Stomach (tissue), 4 donors: ENCODE measurements at regions not wholly inside any gene's neighbourhood (a gene's known extent, or its start where the extent isn't known, plus 50 kb on each side); places are given as distances from the start of the nearest gene placed in this dataset.

Experiments
- EP300 ChIP-seq: sonication (generic); formaldehyde crosslinking; IDR thresholded peaks from one replicate; pipeline ENCODE4 v1.6.1; 2017; ENCODE audit warnings: antibody characterized with exemption
- POLR2A ChIP-seq, 4 donors: fragments of 450-650 bp; IDR thresholded peaks; one replicate each; pipeline ENCODE4 v1.6.1; 2016; ENCODE audit warnings: antibody characterized with exemption in 4 of 4, control low read depth in 2 of 4, mild to moderate bottlenecking in 1 of 4, moderate library complexity in 1 of 4
- POLR2AphosphoS5 ChIP-seq, 3 donors: sonication (generic); formaldehyde crosslinking; IDR thresholded peaks; one replicate each; pipeline ENCODE4 v1.6.1; 2016; ENCODE audit warnings: antibody characterized with exemption in 3 of 3
- TF ChIP-seq, protein P1 (sequence below), 7 experiments: fragments of 450-650 bp in 4 of 7; fragments of 200-600 bp in 3 of 7; sonication (generic) in 3 of 7; IDR thresholded peaks; one replicate each; pipeline ENCODE4 v1.5.1; 2016 to 2019; ENCODE audit warnings: antibody characterized with exemption in 7 of 7, control low read depth in 2 of 7, mild to moderate bottlenecking in 1 of 7

DNA sequence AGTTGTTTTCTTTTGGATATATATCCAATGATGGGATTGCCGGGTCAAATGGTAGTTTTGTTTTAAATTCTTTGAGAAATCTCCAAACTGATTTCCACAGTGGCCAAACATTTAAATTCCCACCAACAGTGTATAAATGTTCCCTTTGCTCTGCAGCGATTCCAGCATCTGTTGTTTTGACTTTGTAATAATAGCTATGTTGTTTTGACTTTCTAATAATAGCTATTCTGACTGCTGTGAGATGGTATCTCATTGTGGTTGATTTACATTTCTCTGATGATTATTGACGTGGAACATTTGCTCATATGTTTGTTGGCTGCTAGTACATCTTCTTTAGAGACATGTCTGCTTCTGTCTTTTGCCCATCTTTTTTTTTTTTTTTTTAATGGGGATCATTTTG, 332.2 kb upstream of the GBE1 start:
- TF ChIP-seq EP300, result no peak
- no peak for TF ChIP-seq POLR2A (IDR thresholded peaks at IDR 0.05)
- TF ChIP-seq, protein P1, sequence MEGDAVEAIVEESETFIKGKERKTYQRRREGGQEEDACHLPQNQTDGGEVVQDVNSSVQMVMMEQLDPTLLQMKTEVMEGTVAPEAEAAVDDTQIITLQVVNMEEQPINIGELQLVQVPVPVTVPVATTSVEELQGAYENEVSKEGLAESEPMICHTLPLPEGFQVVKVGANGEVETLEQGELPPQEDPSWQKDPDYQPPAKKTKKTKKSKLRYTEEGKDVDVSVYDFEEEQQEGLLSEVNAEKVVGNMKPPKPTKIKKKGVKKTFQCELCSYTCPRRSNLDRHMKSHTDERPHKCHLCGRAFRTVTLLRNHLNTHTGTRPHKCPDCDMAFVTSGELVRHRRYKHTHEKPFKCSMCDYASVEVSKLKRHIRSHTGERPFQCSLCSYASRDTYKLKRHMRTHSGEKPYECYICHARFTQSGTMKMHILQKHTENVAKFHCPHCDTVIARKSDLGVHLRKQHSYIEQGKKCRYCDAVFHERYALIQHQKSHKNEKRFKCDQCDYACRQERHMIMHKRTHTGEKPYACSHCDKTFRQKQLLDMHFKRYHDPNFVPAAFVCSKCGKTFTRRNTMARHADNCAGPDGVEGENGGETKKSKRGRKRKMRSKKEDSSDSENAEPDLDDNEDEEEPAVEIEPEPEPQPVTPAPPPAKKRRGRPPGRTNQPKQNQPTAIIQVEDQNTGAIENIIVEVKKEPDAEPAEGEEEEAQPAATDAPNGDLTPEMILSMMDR (IDR thresholded peaks at IDR 0.05), result no peak
- no peak for TF ChIP-seq POLR2AphosphoS5 (IDR thresholded peaks at IDR 0.05)
